ENCODE measurements at regions not wholly inside any gene's neighbourhood (a gene's known extent, or its start where the extent isn't known, plus 50 kb on each side); places are given as distances from the start of the nearest gene placed in this dataset.

GRCh38 chrX:148265829-148266228 is 234.6 kb upstream of the AFF2 start:
- Histone ChIP-seq H3K4me1 (ENCODE audit: control insufficient read depth in 1 of 2, insufficient read depth in 2 of 2, low read length in 2 of 2) (no peaks in the 10 kb centered on the region), H3K27me3 (ENCODE audit: low read depth, low read length) (no peaks in the 10 kb centered on the region), H3K4me3 (ENCODE audit: low read depth in 1 of 2, low read length in 2 of 2) (no peak overlapping the region), H3K27ac (ENCODE audit: low read length) (no peak overlapping the region), H3K9me3 (ENCODE audit: control insufficient read depth in 1 of 2, low read length in 2 of 2) (peaks cover 0 to 3% of the 10 kb centered on the region in 2 donors), H3K36me3 (ENCODE audit: control insufficient read depth in 1 of 2, insufficient read depth in 2 of 2, low read length in 2 of 2) (no peaks in the 10 kb centered on the region)

GRCh38 chrX:148268673-148269072 is 231.7 kb upstream of the AFF2 start:
- Histone ChIP-seq H3K4me3 (ENCODE audit: low read depth in 1 of 2, low read length in 2 of 2) (no peak overlapping the region), H3K9me3 (ENCODE audit: control insufficient read depth in 1 of 2, low read length in 2 of 2) (no peaks in the 10 kb centered on the region), H3K27ac (ENCODE audit: low read length) (no peak overlapping the region), H3K36me3 (ENCODE audit: control insufficient read depth in 1 of 2, insufficient read depth in 2 of 2, low read length in 2 of 2) (no peaks in the 10 kb centered on the region), H3K4me1 (ENCODE audit: control insufficient read depth in 1 of 2, insufficient read depth in 2 of 2, low read length in 2 of 2) (no peaks in the 10 kb centered on the region), H3K27me3 (ENCODE audit: low read depth, low read length) (no peaks in the 10 kb centered on the region)

DNA sequence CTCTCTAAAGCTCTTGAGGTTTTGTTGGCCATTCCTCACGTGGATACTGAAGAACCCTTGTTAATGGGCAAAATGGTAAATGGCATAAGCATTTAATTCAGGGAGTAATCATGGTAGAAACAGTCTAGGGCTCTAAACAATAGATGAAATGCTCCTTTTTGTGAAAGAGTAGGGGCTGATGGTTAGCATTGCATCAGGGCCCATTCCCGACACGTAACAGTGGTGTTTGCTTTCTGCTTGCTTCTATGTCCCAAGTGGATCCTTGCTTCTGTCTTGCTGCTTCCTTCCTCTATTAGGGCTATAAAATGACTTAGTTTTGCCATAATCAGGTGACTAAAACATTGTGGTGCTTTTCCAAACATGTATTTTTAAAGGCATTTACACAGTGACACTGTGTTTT is 230.9 kb upstream of the AFF2 start:
- Histone ChIP-seq H3K27ac (ENCODE audit: low read length) (no peak overlapping the region), H3K9me3 (ENCODE audit: control insufficient read depth in 1 of 2, low read length in 2 of 2) (no peaks in the 10 kb centered on the region), H3K4me1 (ENCODE audit: control insufficient read depth in 1 of 2, insufficient read depth in 2 of 2, low read length in 2 of 2) (no peaks in the 10 kb centered on the region), H3K36me3 (ENCODE audit: control insufficient read depth in 1 of 2, insufficient read depth in 2 of 2, low read length in 2 of 2) (no peaks in the 10 kb centered on the region), H3K27me3 (ENCODE audit: low read depth, low read length) (no peaks in the 10 kb centered on the region), H3K4me3 (ENCODE audit: low read depth in 1 of 2, low read length in 2 of 2) (no peak overlapping the region)

DNA sequence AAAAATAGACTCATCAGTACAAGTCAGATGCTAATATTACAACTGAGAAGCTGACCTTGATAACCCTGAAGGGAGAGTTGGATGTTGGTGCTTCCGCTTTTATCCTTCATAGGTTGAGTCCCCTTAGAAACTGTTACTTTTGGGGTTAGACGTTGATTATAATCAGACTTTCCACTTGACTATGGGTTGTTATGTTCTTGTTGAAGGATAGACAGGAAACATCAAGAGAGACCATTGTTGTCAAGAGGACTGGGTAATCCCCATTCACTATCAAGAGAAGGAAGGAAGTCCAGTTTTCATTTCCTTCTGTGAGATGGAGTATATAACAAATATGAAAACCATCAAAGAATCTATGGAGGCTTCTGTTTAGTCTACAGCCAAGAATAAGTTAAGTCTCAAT is 229.9 kb upstream of the AFF2 start:
- H3K4me1 ChIP-seq (ENCODE audit: control insufficient read depth in 1 of 2, insufficient read depth in 2 of 2, low read length in 2 of 2) = no peaks in the 10 kb centered on the region
- no peaks in the 10 kb centered on the region for H3K36me3 ChIP-seq (ENCODE audit: control insufficient read depth in 1 of 2, insufficient read depth in 2 of 2, low read length in 2 of 2)
- no peaks in the 10 kb centered on the region for H3K9me3 ChIP-seq (ENCODE audit: control insufficient read depth in 1 of 2, low read length in 2 of 2)
- H3K27me3 ChIP-seq (ENCODE audit: low read depth, low read length) = no peaks in the 10 kb centered on the region
- H3K4me3 ChIP-seq (ENCODE audit: low read depth in 1 of 2, low read length in 2 of 2) = no peak overlapping the region
- H3K27ac ChIP-seq (ENCODE audit: low read length) = no peak overlapping the region

DNA sequence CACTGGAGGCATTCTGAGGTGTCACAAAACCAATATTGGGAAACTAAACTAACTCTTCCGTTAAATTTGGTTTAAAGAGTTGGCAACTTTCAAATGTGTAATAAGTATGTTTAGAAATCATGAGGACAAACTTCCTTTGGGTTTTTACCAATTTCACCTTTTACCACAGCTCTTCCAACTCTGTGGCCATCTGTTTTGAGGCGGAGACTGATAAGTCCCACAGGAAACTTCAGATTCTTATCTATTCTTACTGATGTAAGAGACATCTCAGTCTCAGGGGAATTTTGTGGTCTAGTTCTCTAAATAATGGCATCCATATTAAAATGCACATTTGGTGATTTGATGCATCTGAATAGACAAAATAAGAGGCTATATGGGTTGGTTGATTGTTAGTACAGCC is 229.2 kb upstream of the AFF2 start:
- no peaks in the 10 kb centered on the region for H3K27me3 ChIP-seq (ENCODE audit: low read depth, low read length)
- no peaks in the 10 kb centered on the region for H3K36me3 ChIP-seq (ENCODE audit: control insufficient read depth in 1 of 2, insufficient read depth in 2 of 2, low read length in 2 of 2)
- no peaks in the 10 kb centered on the region for H3K4me1 ChIP-seq (ENCODE audit: control insufficient read depth in 1 of 2, insufficient read depth in 2 of 2, low read length in 2 of 2)
- no peaks in the 10 kb centered on the region for H3K9me3 ChIP-seq (ENCODE audit: control insufficient read depth in 1 of 2, low read length in 2 of 2)
- no peak overlapping the region for H3K4me3 ChIP-seq (ENCODE audit: low read depth in 1 of 2, low read length in 2 of 2)
- no peak overlapping the region for H3K27ac ChIP-seq (ENCODE audit: low read length)

- Histone ChIP-seq H3K4me1 (ENCODE audit: control insufficient read depth in 1 of 2, insufficient read depth in 2 of 2, low read length in 2 of 2) (no peaks in the 10 kb centered on the region), H3K27me3 (ENCODE audit: low read depth, low read length) (no peaks in the 10 kb centered on the region), H3K9me3 (ENCODE audit: control insufficient read depth in 1 of 2, low read length in 2 of 2) (no peaks in the 10 kb centered on the region), H3K27ac (ENCODE audit: low read length) (no peak overlapping the region), H3K36me3 (ENCODE audit: control insufficient read depth in 1 of 2, insufficient read depth in 2 of 2, low read length in 2 of 2) (no peaks in the 10 kb centered on the region), H3K4me3 (ENCODE audit: low read depth in 1 of 2, low read length in 2 of 2) (no peak overlapping the region)
Observed at GRCh38 chrX:148281920-148282319, 218.5 kb upstream of the AFF2 start.

DNA sequence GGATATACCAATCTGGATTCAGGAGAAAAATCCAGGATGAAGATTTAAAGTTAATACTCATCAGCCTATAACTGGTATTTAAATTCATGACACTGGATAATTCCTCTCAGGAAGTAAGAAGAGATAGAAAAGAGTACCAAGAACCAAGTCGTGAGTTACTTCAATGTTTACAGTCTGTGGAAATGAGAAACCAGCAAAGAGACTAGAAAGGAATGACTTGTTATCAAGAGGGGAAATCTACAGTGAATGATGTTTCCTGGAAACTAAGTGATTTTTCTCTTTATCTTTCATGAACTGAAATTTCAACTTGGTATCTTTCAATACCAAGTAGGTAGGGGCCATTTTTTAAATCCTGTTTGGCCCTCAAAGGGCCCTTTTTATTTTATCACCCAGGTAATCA is 217.9 kb upstream of the AFF2 start:
- H3K36me3 ChIP-seq (ENCODE audit: control insufficient read depth in 1 of 2, insufficient read depth in 2 of 2, low read length in 2 of 2) = no peaks in the 10 kb centered on the region
- no peak overlapping the region for H3K27ac ChIP-seq (ENCODE audit: low read length)
- H3K9me3 ChIP-seq (ENCODE audit: control insufficient read depth in 1 of 2, low read length in 2 of 2) = no peaks in the 10 kb centered on the region
- no peaks in the 10 kb centered on the region for H3K4me1 ChIP-seq (ENCODE audit: control insufficient read depth in 1 of 2, insufficient read depth in 2 of 2, low read length in 2 of 2)
- no peaks in the 10 kb centered on the region for H3K27me3 ChIP-seq (ENCODE audit: low read depth, low read length)
- H3K4me3 ChIP-seq (ENCODE audit: low read depth in 1 of 2, low read length in 2 of 2) = no peak overlapping the region

- H3K36me3 ChIP-seq (ENCODE audit: control insufficient read depth in 1 of 2, insufficient read depth in 2 of 2, low read length in 2 of 2) = no peaks in the 10 kb centered on the region
- no peak overlapping the region for H3K27ac ChIP-seq (ENCODE audit: low read length)
- H3K4me3 ChIP-seq (ENCODE audit: low read depth in 1 of 2, low read length in 2 of 2) = no peak overlapping the region
- no peaks in the 10 kb centered on the region for H3K9me3 ChIP-seq (ENCODE audit: control insufficient read depth in 1 of 2, low read length in 2 of 2)
- H3K4me1 ChIP-seq (ENCODE audit: control insufficient read depth in 1 of 2, insufficient read depth in 2 of 2, low read length in 2 of 2) = no peaks in the 10 kb centered on the region
- no peaks in the 10 kb centered on the region for H3K27me3 ChIP-seq (ENCODE audit: low read depth, low read length)
Observed at GRCh38 chrX:148284056-148284455, 216.4 kb upstream of the AFF2 start.

DNA sequence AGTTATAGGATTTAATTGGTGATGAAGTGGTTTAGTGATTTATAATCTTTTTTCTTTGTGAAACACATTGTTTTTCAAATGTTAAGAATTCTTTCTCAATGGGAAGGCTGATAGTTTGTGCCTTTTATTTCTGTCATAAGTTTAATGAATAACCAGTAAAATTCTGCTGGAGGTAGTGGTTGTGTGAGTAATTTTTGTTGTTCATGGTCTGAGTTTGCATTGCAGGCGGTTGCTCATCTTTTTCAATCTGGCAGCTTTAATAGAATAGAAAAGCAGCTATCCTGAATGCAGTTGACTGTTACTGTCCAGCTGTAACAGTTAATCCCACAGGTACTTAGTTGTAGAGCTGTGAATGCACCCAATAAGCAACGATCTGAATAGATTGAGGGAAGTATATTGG is 215.6 kb upstream of the AFF2 start:
- no peaks in the 10 kb centered on the region for H3K27me3 ChIP-seq (ENCODE audit: low read depth, low read length)
- H3K9me3 ChIP-seq (ENCODE audit: control insufficient read depth in 1 of 2, low read length in 2 of 2) = no peaks in the 10 kb centered on the region
- no peaks in the 10 kb centered on the region for H3K4me1 ChIP-seq (ENCODE audit: control insufficient read depth in 1 of 2, insufficient read depth in 2 of 2, low read length in 2 of 2)
- H3K4me3 ChIP-seq (ENCODE audit: low read depth in 1 of 2, low read length in 2 of 2) = no peak overlapping the region
- no peak overlapping the region for H3K27ac ChIP-seq (ENCODE audit: low read length)
- no peaks in the 10 kb centered on the region for H3K36me3 ChIP-seq (ENCODE audit: control insufficient read depth in 1 of 2, insufficient read depth in 2 of 2, low read length in 2 of 2)

GRCh38 chrX:148288451-148288850 is 212.0 kb upstream of the AFF2 start:
- H3K9me3 ChIP-seq (ENCODE audit: control insufficient read depth in 1 of 2, low read length in 2 of 2) = no peaks in the 10 kb centered on the region
- H3K27ac ChIP-seq (ENCODE audit: low read length) = no peak overlapping the region
- no peaks in the 10 kb centered on the region for H3K27me3 ChIP-seq (ENCODE audit: low read depth, low read length)
- no peaks in the 10 kb centered on the region for H3K36me3 ChIP-seq (ENCODE audit: control insufficient read depth in 1 of 2, insufficient read depth in 2 of 2, low read length in 2 of 2)
- H3K4me1 ChIP-seq (ENCODE audit: control insufficient read depth in 1 of 2, insufficient read depth in 2 of 2, low read length in 2 of 2) = no peaks in the 10 kb centered on the region
- no peak overlapping the region for H3K4me3 ChIP-seq (ENCODE audit: low read depth in 1 of 2, low read length in 2 of 2)

- Histone ChIP-seq H3K4me1 (ENCODE audit: control insufficient read depth in 1 of 2, insufficient read depth in 2 of 2, low read length in 2 of 2) (no peaks in the 10 kb centered on the region), H3K27me3 (ENCODE audit: low read depth, low read length) (no peaks in the 10 kb centered on the region), H3K27ac (ENCODE audit: low read length) (no peak overlapping the region), H3K9me3 (ENCODE audit: control insufficient read depth in 1 of 2, low read length in 2 of 2) (no peaks in the 10 kb centered on the region), H3K4me3 (ENCODE audit: low read depth in 1 of 2, low read length in 2 of 2) (no peak overlapping the region), H3K36me3 (ENCODE audit: control insufficient read depth in 1 of 2, insufficient read depth in 2 of 2, low read length in 2 of 2) (no peaks in the 10 kb centered on the region)
Observed at GRCh38 chrX:148290041-148290440, 210.4 kb upstream of the AFF2 start.

DNA sequence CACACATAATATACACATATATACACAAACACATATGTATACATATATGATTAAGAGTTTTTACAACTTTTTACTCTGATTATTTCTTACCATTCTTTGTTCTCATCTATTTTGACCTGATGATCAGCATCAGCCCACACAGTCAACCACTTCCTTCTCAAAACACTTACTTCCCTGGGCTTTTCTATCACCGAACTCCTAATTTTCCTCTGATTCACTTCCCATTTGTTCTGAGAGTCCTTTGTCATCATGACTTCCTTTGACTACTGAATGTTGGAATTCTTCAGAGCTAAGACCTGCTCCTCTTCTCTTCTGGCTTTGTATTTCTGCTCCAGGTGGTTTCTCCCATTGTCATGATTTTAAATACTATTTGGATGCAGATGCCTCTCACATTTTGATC is 209.5 kb upstream of the AFF2 start:
- Histone ChIP-seq H3K27me3 (ENCODE audit: low read depth, low read length) (no peaks in the 10 kb centered on the region), H3K4me1 (ENCODE audit: control insufficient read depth in 1 of 2, insufficient read depth in 2 of 2, low read length in 2 of 2) (no peaks in the 10 kb centered on the region)

More for the DNA sequence above, 209.5 kb upstream of the AFF2 start:
- H3K9me3 ChIP-seq (ENCODE audit: control insufficient read depth in 1 of 2, low read length in 2 of 2) = no peaks in the 10 kb centered on the region
- H3K4me3 ChIP-seq (ENCODE audit: low read depth in 1 of 2, low read length in 2 of 2) = no peak overlapping the region
- no peaks in the 10 kb centered on the region for H3K36me3 ChIP-seq (ENCODE audit: control insufficient read depth in 1 of 2, insufficient read depth in 2 of 2, low read length in 2 of 2)
- no peak overlapping the region for H3K27ac ChIP-seq (ENCODE audit: low read length)
